ENCODE measurements at regions not wholly inside any gene's neighbourhood (a gene's known extent, or its start where the extent isn't known, plus 50 kb on each side); places are given as distances from the start of the nearest gene placed in this dataset.

GRCh38 chr15:31151301-31152233 is 50.0 kb upstream of the TRPM1 start:
- H3K27me3 Mint-ChIP-seq (ENCODE audit: insufficient read depth), result peaks cover 40% of the 10 kb centered on the region
- H3K4me1 Mint-ChIP-seq (ENCODE audit: low read depth), result no peaks in the 10 kb centered on the region
- no peak overlapping the region for H3K4me3 Mint-ChIP-seq
- no peak for DNase-seq
- H3K27ac Mint-ChIP-seq, result no peak overlapping the region
- H3K9me3 Mint-ChIP-seq, result no peaks in the 10 kb centered on the region
- no peaks in the 10 kb centered on the region for H3K36me3 Mint-ChIP-seq (ENCODE audit: low read depth)
- no peak for TF ChIP-seq CTCF (IDR thresholded peaks at IDR 0.05)

- no peak for DNase-seq
- no peaks in the 10 kb centered on the region for H3K4me1 Mint-ChIP-seq (ENCODE audit: low read depth)
- H3K4me3 Mint-ChIP-seq, result no peak overlapping the region
- no peaks in the 10 kb centered on the region for H3K36me3 Mint-ChIP-seq (ENCODE audit: low read depth)
- H3K27me3 Mint-ChIP-seq (ENCODE audit: insufficient read depth), result peaks cover 42% of the 10 kb centered on the region
- H3K27ac Mint-ChIP-seq, result no peak overlapping the region
- H3K9me3 Mint-ChIP-seq, result no peaks in the 10 kb centered on the region
- no peak for TF ChIP-seq CTCF (IDR thresholded peaks at IDR 0.05)
These were observed 52.0 kb upstream of the TRPM1 start for GRCh38 chr15:31153531-31153930.

- Mint-ChIP-seq H3K36me3 (ENCODE audit: low read depth) (no peaks in the 10 kb centered on the region), H3K4me1 (ENCODE audit: low read depth) (no peaks in the 10 kb centered on the region), H3K27me3 (ENCODE audit: insufficient read depth) (peaks cover 47% of the 10 kb centered on the region), H3K27ac (no peak overlapping the region), H3K9me3 (no peaks in the 10 kb centered on the region), H3K4me3 (no peak overlapping the region)
- TF ChIP-seq CTCF (IDR thresholded peaks at IDR 0.05), result no peak
- DNase-seq, result no peak
These were observed 53.6 kb upstream of the TRPM1 start for GRCh38 chr15:31155151-31155550.

GRCh38 chr15:31156226-31156625 is 54.7 kb upstream of the TRPM1 start:
- H3K9me3 Mint-ChIP-seq, result no peaks in the 10 kb centered on the region
- H3K36me3 Mint-ChIP-seq (ENCODE audit: low read depth), result no peaks in the 10 kb centered on the region
- H3K27ac Mint-ChIP-seq, result no peak overlapping the region
- H3K4me3 Mint-ChIP-seq, result no peak overlapping the region
- no peaks in the 10 kb centered on the region for H3K4me1 Mint-ChIP-seq (ENCODE audit: low read depth)
- no peak for DNase-seq
- peaks cover 48% of the 10 kb centered on the region for H3K27me3 Mint-ChIP-seq (ENCODE audit: insufficient read depth)
- TF ChIP-seq CTCF (IDR thresholded peaks at IDR 0.05), result no peak

GRCh38 chr15:31156808-31157207 is 55.3 kb upstream of the TRPM1 start:
- no peak for DNase-seq
- H3K36me3 Mint-ChIP-seq (ENCODE audit: low read depth), result no peaks in the 10 kb centered on the region
- no peak for TF ChIP-seq CTCF (IDR thresholded peaks at IDR 0.05)
- H3K9me3 Mint-ChIP-seq, result no peaks in the 10 kb centered on the region
- no peak overlapping the region for H3K27ac Mint-ChIP-seq
- H3K27me3 Mint-ChIP-seq (ENCODE audit: insufficient read depth), result peaks cover 48% of the 10 kb centered on the region
- no peak overlapping the region for H3K4me3 Mint-ChIP-seq
- H3K4me1 Mint-ChIP-seq (ENCODE audit: low read depth), result no peaks in the 10 kb centered on the region
